Esophagus squamous epithelium (tissue), 5 donors: ENCODE measurements at regions not wholly inside any gene's neighbourhood (a gene's known extent, or its start where the extent isn't known, plus 50 kb on each side); places are given as distances from the start of the nearest gene placed in this dataset.
"Not testable (repeated sequence)": the region's sequence is repeated elsewhere in the genome, so short reads cannot be mapped to it uniquely, and the experiment has no call there.

Experiments
- DNase-seq: peaks from one replicate; lab custom pipeline; 2025; lab: John Stamatoyannopoulos, UW
- H3K27ac ChIP-seq, 4 donors: fragments of 200-600 bp; sonication (generic); one replicate each; pipeline ENCODE4 v1.5.1; 2016 to 2019; ENCODE audit warnings: mild to moderate bottlenecking in 1 of 4
- H3K27me3 ChIP-seq, 4 donors: fragments of 200-600 bp; sonication (generic); 1 replicate in 3 of 4; 2 replicates in 1 of 4; pipeline versions ENCODE4 v1.5.1 to v1.6.0; 2017 to 2021; ENCODE audit warnings: antibody characterized with exemption in 1 of 4
- H3K36me3 ChIP-seq, 3 donors: fragments of 200-600 bp; sonication (generic); one replicate each; pipeline ENCODE4 v1.5.1; 2016 to 2019
- H3K4me1 ChIP-seq, 3 donors: fragments of 200-600 bp; sonication (generic); one replicate each; pipeline ENCODE4 v1.5.1; 2017 to 2019
- H3K4me3 ChIP-seq, 4 donors: fragments of 200-600 bp; sonication (generic); 1 replicate in 3 of 4; 2 replicates in 1 of 4; pipeline ENCODE4 v1.5.1; 2016 to 2019; ENCODE audit warnings: mild to moderate bottlenecking in 2 of 4, moderate library complexity in 1 of 4
- H3K9me3 ChIP-seq, 3 donors: fragments of 200-600 bp; sonication (generic); one replicate each; pipeline ENCODE4 v1.5.1; 2016 to 2019
- POLR2A ChIP-seq, 4 donors: fragments of 450-650 bp; IDR thresholded peaks; one replicate each; pipeline ENCODE4 v1.6.1; 2017; ENCODE audit warnings: antibody characterized with exemption in 4 of 4, mild to moderate bottlenecking in 4 of 4, moderate library complexity in 3 of 4
- WGBS, 2 donors: methylation state at CpG; one replicate each; pipeline ENCODE4 v1.1.5; 2018; 5-methylcytosine and 5-hydroxymethylcytosine counted together
- intact Hi-C: fragments of 100-400 bp; cut with DNase I; formaldehyde crosslinking; loops from one replicate; pipeline ENCODE4 v1.15.0; 2022
- TF ChIP-seq, protein P1 (sequence below), 6 experiments: fragments of 450-650 bp in 4 of 6; fragments of 200-600 bp in 2 of 6; sonication (generic) in 2 of 6; IDR thresholded peaks; one replicate each; pipeline ENCODE4 v1.5.1; 2016 to 2019; ENCODE audit warnings: antibody characterized with exemption in 6 of 6, mild to moderate bottlenecking in 4 of 6, moderate library complexity in 4 of 6
- donor health status: DM: yes; HTN: yes; CAD: no.

- H3K4me1 ChIP-seq: no peaks in the 10 kb centered on the region
- 85 to 88% methylated on average over 6 to 7 of the region's 7 CpGs for WGBS, 2 donors
- no peak for DNase-seq
- H3K27me3 ChIP-seq: no peaks in the 10 kb centered on the region
- no peaks in the 10 kb centered on the region for H3K9me3 ChIP-seq
- TF ChIP-seq POLR2A (IDR thresholded peaks at IDR 0.05): no peak
- TF ChIP-seq, protein P1, sequence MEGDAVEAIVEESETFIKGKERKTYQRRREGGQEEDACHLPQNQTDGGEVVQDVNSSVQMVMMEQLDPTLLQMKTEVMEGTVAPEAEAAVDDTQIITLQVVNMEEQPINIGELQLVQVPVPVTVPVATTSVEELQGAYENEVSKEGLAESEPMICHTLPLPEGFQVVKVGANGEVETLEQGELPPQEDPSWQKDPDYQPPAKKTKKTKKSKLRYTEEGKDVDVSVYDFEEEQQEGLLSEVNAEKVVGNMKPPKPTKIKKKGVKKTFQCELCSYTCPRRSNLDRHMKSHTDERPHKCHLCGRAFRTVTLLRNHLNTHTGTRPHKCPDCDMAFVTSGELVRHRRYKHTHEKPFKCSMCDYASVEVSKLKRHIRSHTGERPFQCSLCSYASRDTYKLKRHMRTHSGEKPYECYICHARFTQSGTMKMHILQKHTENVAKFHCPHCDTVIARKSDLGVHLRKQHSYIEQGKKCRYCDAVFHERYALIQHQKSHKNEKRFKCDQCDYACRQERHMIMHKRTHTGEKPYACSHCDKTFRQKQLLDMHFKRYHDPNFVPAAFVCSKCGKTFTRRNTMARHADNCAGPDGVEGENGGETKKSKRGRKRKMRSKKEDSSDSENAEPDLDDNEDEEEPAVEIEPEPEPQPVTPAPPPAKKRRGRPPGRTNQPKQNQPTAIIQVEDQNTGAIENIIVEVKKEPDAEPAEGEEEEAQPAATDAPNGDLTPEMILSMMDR (IDR thresholded peaks at IDR 0.05): no peak
- no peak overlapping the region for H3K27ac ChIP-seq
- intact Hi-C loops: no loop called here
- no peak overlapping the region for H3K4me3 ChIP-seq
- no peaks in the 10 kb centered on the region for H3K36me3 ChIP-seq
Measured at GRCh38 chr6:155818698-155819097, 363.1 kb upstream of the NOX3 start.

- no peaks in the 10 kb centered on the region for H3K4me1 ChIP-seq
- H3K4me3 ChIP-seq: no peak overlapping the region
- no peak overlapping the region for H3K27ac ChIP-seq
- no peaks in the 10 kb centered on the region for H3K36me3 ChIP-seq
- intact Hi-C loops: no loop called here
- no peak for DNase-seq
- WGBS, 2 donors: 81 to 82% methylated on average over 5 of the region's 5 CpGs
- TF ChIP-seq, protein P1 (IDR thresholded peaks at IDR 0.05): no peak
- no peak for TF ChIP-seq POLR2A (IDR thresholded peaks at IDR 0.05)
- no peaks in the 10 kb centered on the region for H3K9me3 ChIP-seq
- H3K27me3 ChIP-seq: no peaks in the 10 kb centered on the region
Measured at GRCh38 chr6:155813548-155813947, 357.9 kb upstream of the NOX3 start.

DNA sequence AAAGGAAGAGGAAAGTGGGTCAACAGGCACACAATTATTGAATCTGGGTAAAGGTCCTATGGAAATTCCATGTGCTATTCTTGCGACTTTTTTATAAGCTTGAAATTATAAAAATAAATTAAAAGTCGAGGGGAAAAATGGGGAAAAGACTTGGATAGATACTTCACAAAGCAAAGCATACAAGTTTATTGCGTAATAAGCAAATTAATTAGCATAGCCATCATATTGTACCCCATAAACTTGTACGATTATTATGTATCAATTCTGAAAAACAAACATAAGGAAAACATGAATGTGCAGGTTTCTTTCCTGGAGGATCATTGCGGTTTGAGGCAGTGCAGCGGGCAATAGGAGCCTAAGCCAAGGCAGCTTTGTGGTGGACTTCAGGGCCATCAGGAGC is 351.6 kb upstream of the NOX3 start:
- no peaks in the 10 kb centered on the region for H3K4me1 ChIP-seq

DNA sequence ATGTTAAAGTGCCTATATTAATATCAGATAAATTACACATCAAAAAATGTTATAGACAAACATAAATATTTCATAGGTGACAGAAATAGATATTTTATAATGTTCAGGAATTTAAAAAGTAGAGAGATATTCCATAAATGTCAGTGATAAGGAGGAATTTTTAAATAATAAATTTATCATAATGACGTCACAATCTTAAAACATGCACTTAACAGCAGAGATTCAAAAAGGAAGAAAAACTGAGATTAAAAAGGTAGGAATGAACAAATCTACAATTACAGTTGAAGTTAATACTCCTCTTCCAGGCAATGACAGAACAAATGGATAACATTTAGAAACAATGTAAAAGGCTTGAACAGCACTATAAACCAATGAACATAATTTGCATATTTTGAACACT is 345.4 kb upstream of the NOX3 start:
- Histone ChIP-seq H3K4me3 (no peak overlapping the region), H3K27me3 (no peaks in the 10 kb centered on the region), H3K4me1 (no peaks in the 10 kb centered on the region), H3K36me3 (no peaks in the 10 kb centered on the region), H3K9me3 (peaks cover 0 to 4% (median 0%) of the 10 kb centered on the region in 3 donors), H3K27ac (no peak overlapping the region)
- TF ChIP-seq POLR2A (IDR thresholded peaks at IDR 0.05): no peak
- TF ChIP-seq, protein P1 (IDR thresholded peaks at IDR 0.05): no peak
- intact Hi-C loops: no loop called here
- DNase-seq: no peak
- WGBS, 2 donors: 70 to 91% methylated on average over 1 of the region's 1 CpG

More for the DNA sequence above, 351.6 kb upstream of the NOX3 start:
- no peaks in the 10 kb centered on the region for H3K9me3 ChIP-seq
- H3K27me3 ChIP-seq: no peaks in the 10 kb centered on the region
- 82 to 84% methylated on average over 6 of the region's 6 CpGs for WGBS, 2 donors
- H3K4me3 ChIP-seq: no peak overlapping the region
- no peaks in the 10 kb centered on the region for H3K36me3 ChIP-seq
- H3K27ac ChIP-seq: no peak overlapping the region
- no peak for DNase-seq
- intact Hi-C loops: no loop called here
- TF ChIP-seq, protein P1 (IDR thresholded peaks at IDR 0.05): no peak
- no peak for TF ChIP-seq POLR2A (IDR thresholded peaks at IDR 0.05)

- H3K4me3 ChIP-seq, H3K9me3 ChIP-seq, H3K27ac ChIP-seq, H3K4me1 ChIP-seq, DNase-seq, intact Hi-C loops, H3K27me3 ChIP-seq, H3K36me3 ChIP-seq: not testable (repeated sequence)
- 48 to 56% methylated on average over 3 of the region's 3 CpGs for WGBS, 2 donors
Measured at GRCh38 chr6:155798876-155799275, 343.2 kb upstream of the NOX3 start.

DNA sequence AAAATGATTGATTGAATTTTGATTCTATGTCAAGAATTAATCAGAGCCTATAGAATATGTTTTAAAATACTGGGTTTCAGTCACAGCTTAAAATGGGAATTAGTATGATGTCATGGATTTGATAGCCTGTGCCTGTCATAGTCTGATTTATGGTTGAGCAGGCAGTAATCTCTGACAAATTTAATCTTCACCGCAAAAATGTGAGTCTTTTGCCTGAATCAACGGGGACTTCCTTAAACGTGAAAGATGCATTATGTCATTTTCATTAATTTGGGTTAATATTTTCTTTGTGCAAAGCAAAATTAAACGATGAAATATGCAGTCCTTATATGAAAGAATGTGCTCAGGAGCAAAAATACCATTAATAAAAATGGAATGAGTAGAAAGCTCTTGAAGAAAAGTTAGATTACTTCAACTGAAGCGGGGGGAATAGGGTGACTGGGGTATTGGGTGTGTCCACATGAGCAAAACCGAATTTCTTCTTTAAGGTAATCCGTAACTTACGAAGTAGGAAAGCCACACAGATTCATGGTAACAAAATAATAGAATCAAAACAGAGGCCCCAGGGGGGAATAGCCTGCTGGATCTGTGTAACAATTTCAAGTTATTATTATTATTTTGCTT is 339.6 kb upstream of the NOX3 start:
- Histone ChIP-seq H3K9me3 (no peaks in the 10 kb centered on the region), H3K27me3 (no peaks in the 10 kb centered on the region), H3K36me3 (no peaks in the 10 kb centered on the region), H3K4me3 (no peak overlapping the region), H3K4me1 (no peaks in the 10 kb centered on the region), H3K27ac (no peak overlapping the region)
- no peak for DNase-seq
- TF ChIP-seq, protein P1 (IDR thresholded peaks at IDR 0.05): no peak
- TF ChIP-seq POLR2A (IDR thresholded peaks at IDR 0.05): no peak
- intact Hi-C loops: no loop called here
- 78 to 82% methylated on average over 8 of the region's 8 CpGs for WGBS, 2 donors
